SK-N-MC (cell line): ENCODE measurements at regions not wholly inside any gene's neighbourhood (a gene's known extent, or its start where the extent isn't known, plus 50 kb on each side); places are given as distances from the start of the nearest gene placed in this dataset.

Experiments
- EZH2 ChIP-seq: fragments of 200-600 bp; sonication (generic); IDR thresholded peaks from one replicate; pipeline ENCODE4 v1.6.1; 2017; ENCODE audit warnings: antibody characterized with exemption
- FOXP2 ChIP-seq: optimal IDR thresholded peaks from 2 replicates; pipeline ENCODE3; 2011; ENCODE audit warnings: mild to moderate bottlenecking, moderate library complexity; ENCODE audit not compliant: insufficient read depth; ENCODE audit errors: extremely low read length, control extremely low read depth
- POLR2AphosphoS5 ChIP-seq: IDR thresholded peaks from 2 replicates; pipeline ENCODE4 v1.6.1; 2012; ENCODE audit warnings: mild to moderate bottlenecking, low read depth, low read length, borderline replicate concordance

DNA sequence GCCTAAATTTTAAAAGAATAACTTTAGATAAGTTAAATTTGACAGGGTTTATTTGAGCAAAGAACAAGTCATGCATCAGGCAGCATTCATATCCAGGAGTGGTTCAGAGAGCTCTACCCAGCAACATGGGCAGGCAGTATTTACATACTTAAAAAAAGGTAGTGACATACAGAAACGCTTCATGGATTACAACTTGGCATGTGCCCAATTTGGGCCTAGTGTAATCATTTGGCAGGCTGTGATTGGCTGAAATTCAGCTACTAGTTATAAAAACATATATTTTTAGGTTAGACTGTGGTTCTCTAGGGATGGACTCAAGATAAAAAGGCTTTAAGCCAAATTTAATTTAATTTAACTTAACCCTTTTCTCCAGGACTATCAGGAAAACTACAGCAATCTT lies 374.0 kb upstream of the ADAMTS16 start:
- no peak for TF ChIP-seq POLR2AphosphoS5
- no peak for TF ChIP-seq EZH2
- no peak for TF ChIP-seq FOXP2
